Neural crest cell (in vitro differentiated cells): ENCODE measurements at regions not wholly inside any gene's neighbourhood (a gene's known extent, or its start where the extent isn't known, plus 50 kb on each side); places are given as distances from the start of the nearest gene placed in this dataset.

ENCODE experiments used
- DNase-seq: peaks from one replicate; pipeline ENCODE4 v3.0.0; 2021; ENCODE audit warnings: low read depth, mixed read lengths, low spot score
- H3K27ac Mint-ChIP-seq: one replicate; pipeline ENCODE4 v1.8.0; 2021; ENCODE audit warnings: mild to moderate bottlenecking, mixed read lengths; ENCODE audit not compliant: unreplicated experiment
- H3K27me3 Mint-ChIP-seq: 2 replicates; pipeline ENCODE4 v1.8.0; 2021; ENCODE audit warnings: low read depth, mild to moderate bottlenecking, mixed read lengths
- H3K36me3 Mint-ChIP-seq: 2 replicates; pipeline ENCODE4 v1.8.0; 2021; ENCODE audit warnings: low read depth, mild to moderate bottlenecking, mixed read lengths
- H3K4me1 Mint-ChIP-seq: 2 replicates; pipeline ENCODE4 v1.8.0; 2021; ENCODE audit warnings: mixed read lengths
- H3K4me3 Mint-ChIP-seq: one replicate; pipeline ENCODE4 v1.8.0; 2021; ENCODE audit warnings: mild to moderate bottlenecking, mixed read lengths
- H3K9me3 Mint-ChIP-seq: 2 replicates; pipeline ENCODE4 v1.8.0; 2021; ENCODE audit warnings: mixed read lengths
- CTCF ChIP-seq: fragments of 200-600 bp; sonication (generic); conservative IDR thresholded peaks from 2 replicates; pipeline ENCODE4 v1.5.0; 2021; ENCODE audit warnings: antibody characterized with exemption, mild to moderate bottlenecking

GRCh38 chr19:34590228-34590627 lies 86.7 kb downstream of the SCGB2B2 start:
- H3K27ac Mint-ChIP-seq, result no peak overlapping the region
- peaks cover 7% of the 10 kb centered on the region for H3K9me3 Mint-ChIP-seq
- no peaks in the 10 kb centered on the region for H3K36me3 Mint-ChIP-seq
- no peak for TF ChIP-seq CTCF
- H3K27me3 Mint-ChIP-seq, result peaks cover 17% of the 10 kb centered on the region
- no peaks in the 10 kb centered on the region for H3K4me1 Mint-ChIP-seq
- no peak for DNase-seq
- H3K4me3 Mint-ChIP-seq, result no peak overlapping the region

- Mint-ChIP-seq H3K4me3 (no peak overlapping the region), H3K27ac (no peak overlapping the region), H3K27me3 (peaks cover 17% of the 10 kb centered on the region), H3K9me3 (peaks cover 7% of the 10 kb centered on the region), H3K36me3 (no peaks in the 10 kb centered on the region), H3K4me1 (no peaks in the 10 kb centered on the region)
- TF ChIP-seq CTCF, result no peak
- no peak for DNase-seq
Measured at GRCh38 chr19:34589730-34590129, 87.2 kb downstream of the SCGB2B2 start.

GRCh38 chr19:34588846-34589245 lies 88.1 kb downstream of the SCGB2B2 start:
- DNase-seq, result no peak
- TF ChIP-seq CTCF, result no peak
- H3K27me3 Mint-ChIP-seq, result peaks cover 20% of the 10 kb centered on the region
- no peak overlapping the region for H3K27ac Mint-ChIP-seq
- peaks cover 7% of the 10 kb centered on the region for H3K9me3 Mint-ChIP-seq
- H3K4me3 Mint-ChIP-seq, result no peak overlapping the region
- no peaks in the 10 kb centered on the region for H3K4me1 Mint-ChIP-seq
- no peaks in the 10 kb centered on the region for H3K36me3 Mint-ChIP-seq

- no peak for TF ChIP-seq CTCF
- Mint-ChIP-seq H3K4me1 (no peaks in the 10 kb centered on the region), H3K36me3 (no peaks in the 10 kb centered on the region), H3K27me3 (peaks cover 20% of the 10 kb centered on the region), H3K9me3 (peaks cover 7% of the 10 kb centered on the region), H3K4me3 (no peak overlapping the region), H3K27ac (no peak overlapping the region)
- DNase-seq, result no peak
Measured at GRCh38 chr19:34588249-34588648, 88.7 kb downstream of the SCGB2B2 start.

GRCh38 chr19:34580408-34580807 lies 96.6 kb downstream of the SCGB2B2 start:
- H3K9me3 Mint-ChIP-seq, result no peaks in the 10 kb centered on the region
- no peak overlapping the region for H3K4me3 Mint-ChIP-seq
- H3K27ac Mint-ChIP-seq, result no peak overlapping the region

More at GRCh38 chr19:34580408-34580807, 96.6 kb downstream of the SCGB2B2 start:
- H3K4me1 Mint-ChIP-seq, result no peaks in the 10 kb centered on the region
- no peaks in the 10 kb centered on the region for H3K36me3 Mint-ChIP-seq
- H3K27me3 Mint-ChIP-seq, result peaks cover 4% of the 10 kb centered on the region
- DNase-seq, result no peak
- TF ChIP-seq CTCF, result no peak
